GM12878 (cell line): ENCODE measurements at regions not wholly inside any gene's neighbourhood (a gene's known extent, or its start where the extent isn't known, plus 50 kb on each side); places are given as distances from the start of the nearest gene placed in this dataset.

ENCODE experiments used
- ATAC-seq: fragments of 200-7000 bp; cut with Tn5 transposase; 3 replicates; pipeline ENCODE4 v1.9.1; 2020; ENCODE audit warnings: mild to moderate bottlenecking, moderate library complexity
- BruUV-seq: library from RNA; stranded (reverse); fragments of 400-500 nt; replicated peaks from 2 replicates; lab custom pipeline; 2021; lab: Mats Ljungman, UMichigan
- CTCF ChIA-PET: fragments of 300-600 bp; sonication (Branson Sonifier 250); formaldehyde crosslinking; extraction: SDS; loops from one replicate; lab custom pipeline; 2021; ENCODE audit warnings: inconsistent platforms; lab: Yijun Ruan, JAX
- POLR2A ChIA-PET: fragments of 350-600 bp; formaldehyde crosslinking; extraction: SDS; loops from one replicate; lab custom pipeline; 2021; ENCODE audit warnings: inconsistent platforms; lab: Charles Lee
- RAD21 ChIA-PET: fragments of 300-600 bp; sonication (Branson Sonifier 250); formaldehyde crosslinking; loops from one replicate; lab custom pipeline; 2023; ENCODE audit warnings: antibody characterized with exemption; ENCODE audit not compliant: unreplicated experiment; lab: Charles Lee
- SMC1A ChIA-PET: fragments of 300-600 bp; sonication (Branson Sonifier 250); formaldehyde crosslinking; loops from one replicate; lab custom pipeline; 2023; ENCODE audit not compliant: unreplicated experiment, uncharacterized antibody; lab: Charles Lee
- DNase-seq: peaks from one replicate; pipeline ENCODE4 v3.0.0-alpha.2; 2011; ENCODE audit warnings: low read depth, low spot score
- FAIRE-seq: peaks from 3 replicates; lab custom pipeline; 2011; peaks lifted over from hg19 to GRCh38; lab: Jason Lieb, UNC
- H2AFZ ChIP-seq: 2 replicates; pipeline ENCODE4 v1.6.0; 2011; ENCODE audit warnings: low read depth, low read length, control low read depth; ENCODE audit not compliant: control insufficient read depth
- H3K27ac ChIP-seq: 2 replicates; pipeline ENCODE4 v1.5.1; 2011; ENCODE audit warnings: control low read depth; ENCODE audit not compliant: control insufficient read depth, insufficient read depth
- H3K27me3 ChIP-seq, 2 experiments: replicated peaks in 1 of 2; 2 replicates each; pipeline versions ENCODE4 v1.6.0 to v1.6.1; 2011; ENCODE audit warnings: low read length in 1 of 2; ENCODE audit not compliant: control insufficient read depth in 2 of 2, insufficient read depth in 2 of 2
- H3K36me3 ChIP-seq, 2 experiments: 2 replicates each; pipeline ENCODE4 v1.5.1; 2011; ENCODE audit warnings: low read length in 1 of 2; ENCODE audit not compliant: control insufficient read depth in 2 of 2, insufficient read depth in 2 of 2
- H3K4me1 ChIP-seq: 2 replicates; pipeline ENCODE4 v1.6.1; 2011; ENCODE audit warnings: mild to moderate bottlenecking, low read length, moderate library complexity, mixed read lengths; ENCODE audit not compliant: control insufficient read depth, insufficient read depth
- H3K4me2 ChIP-seq: 2 replicates; pipeline ENCODE4 v1.6.0; 2011; ENCODE audit warnings: control low read depth; ENCODE audit not compliant: control insufficient read depth, insufficient read depth
- H3K4me3 ChIP-seq: fragments of 200-600 bp; sonication (generic); 2 replicates; pipeline ENCODE4 v1.5.1; 2016
- H3K79me2 ChIP-seq: 2 replicates; pipeline ENCODE4 v1.6.0; 2011; ENCODE audit warnings: low read length; ENCODE audit not compliant: control insufficient read depth, insufficient read depth
- H3K9ac ChIP-seq: 2 replicates; pipeline ENCODE4 v1.8.0; 2011; ENCODE audit warnings: low read length, control low read depth, mixed read lengths; ENCODE audit not compliant: control insufficient read depth, insufficient read depth
- H3K9me3 ChIP-seq: replicated peaks from 3 replicates; pipeline ENCODE4 v1.5.1; 2011; ENCODE audit warnings: mild to moderate bottlenecking, low read length; ENCODE audit not compliant: control insufficient read depth, insufficient read depth
- H4K20me1 ChIP-seq: 2 replicates; pipeline ENCODE4 v1.6.0; 2011; ENCODE audit not compliant: control insufficient read depth, insufficient read depth
- BHLHE40 ChIP-seq, 2 experiments: fragments of 450-650 bp in 1 of 2; IDR thresholded peaks; 2 replicates each; pipeline ENCODE4 v1.6.1; 2011 to 2017; ENCODE audit warnings: low read depth in 2 of 2, borderline replicate concordance in 1 of 2, improper control_type of control experiment in 1 of 2, low read length in 1 of 2, mild to moderate bottlenecking in 1 of 2
- KAT2A ChIP-seq: conservative IDR thresholded peaks from 2 replicates; pipeline ENCODE4 v1.6.1; 2011; ENCODE audit warnings: low read depth, low read length; ENCODE audit not compliant: control insufficient read depth
- KDM1A ChIP-seq: fragments of 200-600 bp; sonication (generic); IDR thresholded peaks from 2 replicates; pipeline ENCODE4 v1.6.1; 2016; ENCODE audit warnings: borderline replicate concordance
- MEF2A ChIP-seq: IDR thresholded peaks from 2 replicates; pipeline ENCODE4 v1.6.1; 2011; ENCODE audit warnings: low read depth, mild to moderate bottlenecking, low read length, moderate library complexity; ENCODE audit not compliant: insufficient read depth
- NR2F1 ChIP-seq: fragments of 450-650 bp; conservative IDR thresholded peaks from 2 replicates; pipeline ENCODE4 v1.6.1; 2017; ENCODE audit warnings: mild to moderate bottlenecking
- PKNOX1 ChIP-seq: fragments of 450-650 bp; IDR thresholded peaks from 2 replicates; pipeline ENCODE4 v1.6.1; 2016; ENCODE audit warnings: mild to moderate bottlenecking
- RELA ChIP-seq: fragments of 450-650 bp; IDR thresholded peaks from 2 replicates; pipeline ENCODE4 v1.8.0; 2014; ENCODE audit warnings: borderline replicate concordance; ENCODE audit not compliant: partially characterized antibody
- STAT1 ChIP-seq: fragments of 450-650 bp; conservative IDR thresholded peaks from 2 replicates; pipeline ENCODE4 v1.6.1; 2014; ENCODE audit warnings: antibody characterized with exemption, mild to moderate bottlenecking
- YY1 ChIP-seq: IDR thresholded peaks from 2 replicates; pipeline ENCODE4 v1.6.1; 2011; ENCODE audit warnings: low read depth, mild to moderate bottlenecking, low read length
- ZBTB11 ChIP-seq: fragments of 450-650 bp; formaldehyde crosslinking; IDR thresholded peaks from 2 replicates; pipeline ENCODE4 v1.5.0; 2022; ENCODE audit warnings: mild to moderate bottlenecking, missing genetic modification characterization
- ZNF384 ChIP-seq: IDR thresholded peaks from 2 replicates; pipeline ENCODE4 v1.6.1; 2012; ENCODE audit warnings: low read depth, mild to moderate bottlenecking, low read length, improper control_type of control experiment, borderline replicate concordance
- WGBS: methylation state at CpG from one replicate; pipeline ENCODE4 v1.1.6; 2016; ENCODE audit warnings: low lambda C conversion rate; ENCODE audit not compliant: insufficient replicate concordance, insufficient coverage; ENCODE audit errors: missing lambda C conversion rate; 5-methylcytosine and 5-hydroxymethylcytosine counted together
- in situ Hi-C: fragments of 300-500 bp; cut with MboI; formaldehyde crosslinking; loops from 9 replicates; pipeline ENCODE4 v1.14.3; 2018; ENCODE audit warnings: mixed read lengths
- intact Hi-C: fragments of 100-400 bp; cut with micrococcal nuclease; formaldehyde crosslinking; loops from one replicate; pipeline ENCODE4 v1.14.2; 2022; ENCODE audit not compliant: unreplicated experiment
- TF ChIP-seq, protein P1 (sequence below): fragments of 450-650 bp; IDR thresholded peaks from 2 replicates; pipeline ENCODE4 v1.6.1; 2017; ENCODE audit warnings: mild to moderate bottlenecking, low read depth, inconsistent platforms; ENCODE audit not compliant: poor library complexity, severe bottlenecking

DNA sequence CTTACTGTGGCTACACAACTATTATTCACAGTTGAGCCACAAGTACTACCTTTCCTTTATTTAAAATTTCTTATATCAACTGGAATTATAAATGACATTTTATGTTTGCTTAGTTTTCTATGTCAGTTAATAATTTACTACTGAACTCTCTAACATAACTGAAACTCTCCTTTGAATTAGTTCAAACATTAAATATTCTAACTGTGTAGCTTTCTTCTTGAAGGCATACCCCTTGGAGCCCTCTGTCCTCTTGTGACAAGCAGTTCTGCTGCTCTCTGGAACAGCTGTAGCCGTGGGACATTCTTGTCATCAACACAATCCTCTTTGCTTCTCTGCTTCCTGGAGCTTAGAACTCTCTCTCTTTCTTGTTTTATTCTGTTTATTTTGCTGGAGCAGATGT is 244.8 kb downstream of the NHLRC3 start:
- no TSS peak for BruUV-seq
- no peak overlapping the region for H2AFZ ChIP-seq
- H3K4me1 ChIP-seq, result no peaks in the 10 kb centered on the region; the same call in 1 of the 2 replicates
- CTCF ChIA-PET, result interaction anchor here (1.0 to 2.1 kb wide), 4 partner anchors 9 to 333 kb away, joined by 3 to 9 read pairs (median 4); no protein-coding TSS in a partner anchor
- H4K20me1 ChIP-seq, result no peaks in the 10 kb centered on the region
- no peak overlapping the region for H3K4me3 ChIP-seq
- TF ChIP-seq PKNOX1 (no peak), ZNF384 (no peak), STAT1 (no peak), YY1 (no peak), BHLHE40 (IDR thresholded peaks at IDR 0.05; ENCODE audit: borderline replicate concordance in 1 of 2, low read depth in 2 of 2, low read length in 1 of 2) (no peak), KAT2A (no peak), KDM1A (no peak), ZBTB11 (CRISPR knock-in tag) (no peak), NR2F1 (no peak), MEF2A (no peak), RELA (no peak)
- TF ChIP-seq, protein P1, sequence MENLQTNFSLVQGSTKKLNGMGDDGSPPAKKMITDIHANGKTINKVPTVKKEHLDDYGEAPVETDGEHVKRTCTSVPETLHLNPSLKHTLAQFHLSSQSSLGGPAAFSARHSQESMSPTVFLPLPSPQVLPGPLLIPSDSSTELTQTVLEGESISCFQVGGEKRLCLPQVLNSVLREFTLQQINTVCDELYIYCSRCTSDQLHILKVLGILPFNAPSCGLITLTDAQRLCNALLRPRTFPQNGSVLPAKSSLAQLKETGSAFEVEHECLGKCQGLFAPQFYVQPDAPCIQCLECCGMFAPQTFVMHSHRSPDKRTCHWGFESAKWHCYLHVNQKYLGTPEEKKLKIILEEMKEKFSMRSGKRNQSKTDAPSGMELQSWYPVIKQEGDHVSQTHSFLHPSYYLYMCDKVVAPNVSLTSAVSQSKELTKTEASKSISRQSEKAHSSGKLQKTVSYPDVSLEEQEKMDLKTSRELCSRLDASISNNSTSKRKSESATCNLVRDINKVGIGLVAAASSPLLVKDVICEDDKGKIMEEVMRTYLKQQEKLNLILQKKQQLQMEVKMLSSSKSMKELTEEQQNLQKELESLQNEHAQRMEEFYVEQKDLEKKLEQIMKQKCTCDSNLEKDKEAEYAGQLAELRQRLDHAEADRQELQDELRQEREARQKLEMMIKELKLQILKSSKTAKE, result no peak
- H3K9ac ChIP-seq, result no peak overlapping the region
- DNase-seq, result no peak
- RAD21 ChIA-PET, result interaction anchor here (1.1 kb wide), 1 partner anchor 131 kb away, joined by 3 read pairs; no protein-coding TSS in a partner anchor
- H3K36me3 ChIP-seq, result no peaks in the 10 kb centered on the region
- in situ Hi-C loops (no loop called here), intact Hi-C loops (no loop called here)
- H3K9me3 ChIP-seq, result peaks cover 1% of the 10 kb centered on the region; the same call in 1 of the 3 replicates
- no peak for FAIRE-seq
- WGBS, result 55% methylated on average over 1 of the region's 1 CpG
- H3K79me2 ChIP-seq, result no peaks in the 10 kb centered on the region
- H3K27me3 ChIP-seq, result no peaks in the 10 kb centered on the region
- no peak overlapping the region for H3K27ac ChIP-seq
- SMC1A ChIA-PET, result interaction anchor here (1.0 to 1.4 kb wide), 4 partner anchors 15 to 89 kb away, joined by 3 to 12 read pairs (median 4); no protein-coding TSS in a partner anchor
- POLR2A ChIA-PET, result no interaction called here
- peak; percentile 45; the same call in 2 of the 3 replicates for ATAC-seq
- H3K4me2 ChIP-seq, result no peak overlapping the region
